ENCODE measurements at regions not wholly inside any gene's neighbourhood (a gene's known extent, or its start where the extent isn't known, plus 50 kb on each side); places are given as distances from the start of the nearest gene placed in this dataset.
"Not testable (repeated sequence)": the region's sequence is repeated elsewhere in the genome, so short reads cannot be mapped to it uniquely, and the experiment has no call there.

- H4K20me1 ChIP-seq (ENCODE audit: insufficient read depth, low read length); CTCF ChIA-PET (ENCODE audit: unreplicated experiment); BruUV-seq (replicated peaks); H3K79me2 ChIP-seq (ENCODE audit: insufficient read depth, low read depth, low read length); DNase-seq (ENCODE audit: low spot score); H3K9me2 ChIP-seq (ENCODE audit: insufficient read depth, low read length); H3K4me3 ChIP-seq (ENCODE audit: low read depth, low read length, poor library complexity, severe bottlenecking); H3K36me3 ChIP-seq (ENCODE audit: insufficient read depth, low read length); H3K4me1 ChIP-seq (ENCODE audit: insufficient read depth, low read length, poor library complexity, severe bottlenecking); H3K27ac ChIP-seq (ENCODE audit: low read depth, low read length, poor library complexity, severe bottlenecking); H3K4me2 ChIP-seq (ENCODE audit: low read length); intact Hi-C loops (cut with micrococcal nuclease; ENCODE audit: unreplicated experiment); H2AFZ ChIP-seq (ENCODE audit: low read length); H3K9me3 ChIP-seq (ENCODE audit: low read length): not testable (repeated sequence)
- POLR2A ChIA-PET: interaction anchor here (1.7 kb wide), 1 partner anchor 9 kb away, joined by 3 read pairs; no protein-coding TSS in a partner anchor
Observed at GRCh38 chr13:18702464-18703247, 479.0 kb downstream of the TUBA3C start.

GRCh38 chr13:18698332-18698731, 483.3 kb downstream of the TUBA3C start:
- H4K20me1 ChIP-seq (ENCODE audit: insufficient read depth, low read length); H2AFZ ChIP-seq (ENCODE audit: low read length); BruUV-seq (replicated peaks); H3K9me3 ChIP-seq (ENCODE audit: low read length); H3K36me3 ChIP-seq (ENCODE audit: insufficient read depth, low read length); CTCF ChIA-PET (ENCODE audit: unreplicated experiment); H3K9me2 ChIP-seq (ENCODE audit: insufficient read depth, low read length); H3K79me2 ChIP-seq (ENCODE audit: insufficient read depth, low read depth, low read length); POLR2A ChIA-PET; H3K4me2 ChIP-seq (ENCODE audit: low read length); H3K4me3 ChIP-seq (ENCODE audit: low read depth, low read length, poor library complexity, severe bottlenecking); H3K4me1 ChIP-seq (ENCODE audit: insufficient read depth, low read length, poor library complexity, severe bottlenecking); H3K27ac ChIP-seq (ENCODE audit: low read depth, low read length, poor library complexity, severe bottlenecking); intact Hi-C loops (cut with micrococcal nuclease; ENCODE audit: unreplicated experiment); DNase-seq (ENCODE audit: low spot score): not testable (repeated sequence)

GRCh38 chr13:18697851-18698250, 483.8 kb downstream of the TUBA3C start:
- H3K36me3 ChIP-seq (ENCODE audit: insufficient read depth, low read length); H3K4me2 ChIP-seq (ENCODE audit: low read length); CTCF ChIA-PET (ENCODE audit: unreplicated experiment); H3K27ac ChIP-seq (ENCODE audit: low read depth, low read length, poor library complexity, severe bottlenecking); H3K4me1 ChIP-seq (ENCODE audit: insufficient read depth, low read length, poor library complexity, severe bottlenecking); H2AFZ ChIP-seq (ENCODE audit: low read length); POLR2A ChIA-PET; H3K9me3 ChIP-seq (ENCODE audit: low read length); intact Hi-C loops (cut with micrococcal nuclease; ENCODE audit: unreplicated experiment); H3K79me2 ChIP-seq (ENCODE audit: insufficient read depth, low read depth, low read length); H3K9me2 ChIP-seq (ENCODE audit: insufficient read depth, low read length); H4K20me1 ChIP-seq (ENCODE audit: insufficient read depth, low read length); H3K4me3 ChIP-seq (ENCODE audit: low read depth, low read length, poor library complexity, severe bottlenecking); BruUV-seq (replicated peaks); DNase-seq (ENCODE audit: low spot score): not testable (repeated sequence)

GRCh38 chr13:18697221-18697620, 484.4 kb downstream of the TUBA3C start:
- BruUV-seq (replicated peaks); H3K9me3 ChIP-seq (ENCODE audit: low read length); H3K36me3 ChIP-seq (ENCODE audit: insufficient read depth, low read length); H3K4me1 ChIP-seq (ENCODE audit: insufficient read depth, low read length, poor library complexity, severe bottlenecking); H3K27ac ChIP-seq (ENCODE audit: low read depth, low read length, poor library complexity, severe bottlenecking); H3K9me2 ChIP-seq (ENCODE audit: insufficient read depth, low read length); H2AFZ ChIP-seq (ENCODE audit: low read length); H3K4me3 ChIP-seq (ENCODE audit: low read depth, low read length, poor library complexity, severe bottlenecking); intact Hi-C loops (cut with micrococcal nuclease; ENCODE audit: unreplicated experiment); H3K79me2 ChIP-seq (ENCODE audit: insufficient read depth, low read depth, low read length); DNase-seq (ENCODE audit: low spot score); POLR2A ChIA-PET; H4K20me1 ChIP-seq (ENCODE audit: insufficient read depth, low read length); H3K4me2 ChIP-seq (ENCODE audit: low read length); CTCF ChIA-PET (ENCODE audit: unreplicated experiment): not testable (repeated sequence)

- intact Hi-C loops (cut with micrococcal nuclease; ENCODE audit: unreplicated experiment); H4K20me1 ChIP-seq (ENCODE audit: insufficient read depth, low read length); H3K9me3 ChIP-seq (ENCODE audit: low read length); H3K4me3 ChIP-seq (ENCODE audit: low read depth, low read length, poor library complexity, severe bottlenecking); H2AFZ ChIP-seq (ENCODE audit: low read length); CTCF ChIA-PET (ENCODE audit: unreplicated experiment); H3K9me2 ChIP-seq (ENCODE audit: insufficient read depth, low read length); H3K36me3 ChIP-seq (ENCODE audit: insufficient read depth, low read length); H3K79me2 ChIP-seq (ENCODE audit: insufficient read depth, low read depth, low read length); DNase-seq (ENCODE audit: low spot score); BruUV-seq (replicated peaks); POLR2A ChIA-PET; H3K27ac ChIP-seq (ENCODE audit: low read depth, low read length, poor library complexity, severe bottlenecking); H3K4me2 ChIP-seq (ENCODE audit: low read length); H3K4me1 ChIP-seq (ENCODE audit: insufficient read depth, low read length, poor library complexity, severe bottlenecking): not testable (repeated sequence)
Observed at GRCh38 chr13:18677403-18677802, 504.2 kb downstream of the TUBA3C start.

GRCh38 chr13:18675268-18675667, 506.4 kb downstream of the TUBA3C start:
- CTCF ChIA-PET (ENCODE audit: unreplicated experiment); H3K9me3 ChIP-seq (ENCODE audit: low read length); H3K4me3 ChIP-seq (ENCODE audit: low read depth, low read length, poor library complexity, severe bottlenecking); POLR2A ChIA-PET; intact Hi-C loops (cut with micrococcal nuclease; ENCODE audit: unreplicated experiment); H3K79me2 ChIP-seq (ENCODE audit: insufficient read depth, low read depth, low read length); H3K27ac ChIP-seq (ENCODE audit: low read depth, low read length, poor library complexity, severe bottlenecking); H4K20me1 ChIP-seq (ENCODE audit: insufficient read depth, low read length); DNase-seq (ENCODE audit: low spot score); BruUV-seq (replicated peaks); H3K9me2 ChIP-seq (ENCODE audit: insufficient read depth, low read length); H3K4me1 ChIP-seq (ENCODE audit: insufficient read depth, low read length, poor library complexity, severe bottlenecking); H2AFZ ChIP-seq (ENCODE audit: low read length); H3K36me3 ChIP-seq (ENCODE audit: insufficient read depth, low read length); H3K4me2 ChIP-seq (ENCODE audit: low read length): not testable (repeated sequence)

All from OCI-LY7 (cell line).